CD4-positive, alpha-beta T cell (primary cell): ENCODE measurements at regions not wholly inside any gene's neighbourhood (a gene's known extent, or its start where the extent isn't known, plus 50 kb on each side); places are given as distances from the start of the nearest gene placed in this dataset.

Experiments used
- ATAC-seq: fragments of 200-7000 bp; cut with Tn5 transposase; one replicate; pipeline ENCODE4 v1.10.0; 2022; ENCODE audit warnings: mild to moderate bottlenecking; ENCODE audit not compliant: poor library complexity
- CTCF ChIA-PET: fragments of 350-600 bp; sonication (Branson Sonifier 250); formaldehyde crosslinking; loops from one replicate; lab custom pipeline; 2021; ENCODE audit warnings: antibody characterized with exemption, inconsistent platforms; lab: Charles Lee
- POLR2A ChIA-PET: fragments of 350-600 bp; sonication (Branson Sonifier 250); formaldehyde crosslinking; loops from one replicate; lab custom pipeline; 2021; ENCODE audit warnings: antibody characterized with exemption, inconsistent platforms; lab: Charles Lee
- DNase-seq, 14 experiments: peaks; one replicate each; pipeline ENCODE4 v3.0.0-alpha.2; 2013 to 2020; ENCODE audit warnings: mixed read lengths in 2 of 14
- H3K27ac ChIP-seq, 2 donors: one replicate each; pipeline versions ENCODE4 v1.5.1 to v1.7.0; 2013; ENCODE audit warnings: low read length in 2 of 2, low read depth in 1 of 2, mild to moderate bottlenecking in 1 of 2
- H3K27me3 ChIP-seq, 2 experiments: 1 replicate in 1 of 2; 2 replicates in 1 of 2; pipeline versions ENCODE4 v1.6.1 to v1.7.0; 2013; ENCODE audit warnings: low read length in 2 of 2, control low read depth in 1 of 2, mild to moderate bottlenecking in 1 of 2, moderate library complexity in 1 of 2; ENCODE audit not compliant: insufficient read depth in 2 of 2, control insufficient read depth in 1 of 2
- H3K36me3 ChIP-seq: one replicate; pipeline ENCODE4 v1.6.1; 2013; ENCODE audit warnings: low read length, control low read depth; ENCODE audit not compliant: insufficient read depth
- H3K4me1 ChIP-seq: one replicate; pipeline ENCODE4 v1.6.1; 2013; ENCODE audit warnings: low read length, control low read depth; ENCODE audit not compliant: insufficient read depth
- H3K4me3 ChIP-seq: one replicate; pipeline ENCODE4 v1.5.1; 2013; ENCODE audit warnings: mild to moderate bottlenecking, low read length, moderate library complexity
- H3K9me3 ChIP-seq, 2 experiments: 1 replicate in 1 of 2; 2 replicates in 1 of 2; pipeline versions ENCODE4 v1.6.1 to v1.7.0; 2013; ENCODE audit warnings: low read length in 2 of 2, mild to moderate bottlenecking in 2 of 2, control low read depth in 1 of 2, moderate library complexity in 1 of 2; ENCODE audit not compliant: control insufficient read depth in 1 of 2, insufficient read depth in 1 of 2
- H3K27ac Mint-ChIP-seq: one replicate; pipeline ENCODE4 v1.8.0; 2020; ENCODE audit warnings: mixed read lengths
- H3K27me3 Mint-ChIP-seq: one replicate; pipeline ENCODE4 v1.8.0; 2021; ENCODE audit warnings: mixed read lengths
- H3K36me3 Mint-ChIP-seq: one replicate; pipeline ENCODE4 v1.8.0; 2021; ENCODE audit warnings: low read depth, mixed read lengths
- H3K4me1 Mint-ChIP-seq: one replicate; pipeline ENCODE4 v1.8.0; 2021; ENCODE audit warnings: low read depth, mixed read lengths
- H3K4me3 Mint-ChIP-seq: one replicate; pipeline ENCODE4 v1.8.0; 2020; ENCODE audit warnings: mild to moderate bottlenecking, mixed read lengths
- H3K9me3 Mint-ChIP-seq: one replicate; pipeline ENCODE4 v1.8.0; 2020; ENCODE audit warnings: mixed read lengths
- intact Hi-C, 2 experiments: fragments of 100-400 bp; cut with DNase I in 1 of 2; cut with micrococcal nuclease in 1 of 2; formaldehyde crosslinking; loops; one replicate each; pipeline versions ENCODE4 v1.15.1 to v1.9.0; 2023 to 2025; cut with DNase I, micrococcal nuclease
- TF ChIP-seq, protein P1 (sequence below): fragments of 200-600 bp; IDR thresholded peaks from one replicate; pipeline ENCODE4 v1.8.0; 2022; ENCODE audit warnings: antibody characterized with exemption, mild to moderate bottlenecking

DNA sequence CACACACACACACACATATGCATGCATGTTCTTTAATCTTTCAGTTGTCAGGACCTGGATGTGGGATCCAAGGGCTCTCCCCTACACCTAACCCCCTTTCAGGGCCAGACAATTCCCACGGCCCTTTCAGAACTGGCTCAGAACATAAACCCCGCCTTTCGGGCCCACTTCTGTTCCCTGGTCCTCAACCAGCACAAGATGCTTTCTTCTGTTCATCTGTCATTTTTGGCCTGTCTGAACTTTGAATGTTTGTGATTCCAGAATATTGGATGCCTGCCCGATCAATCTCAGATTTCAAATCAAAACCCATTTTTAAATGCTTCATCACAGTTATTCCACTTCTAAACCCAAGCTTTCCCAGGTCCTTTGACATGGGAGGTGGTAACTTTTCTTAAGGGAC lies 167.3 kb downstream of the USP12 start:
- no peak overlapping the region for H3K4me3 ChIP-seq
- ChIA-PET CTCF (no interaction called here), POLR2A (no interaction called here)
- Mint-ChIP-seq H3K4me3 (no peak overlapping the region), H3K36me3 (no peaks in the 10 kb centered on the region), H3K27ac (no peak overlapping the region), H3K27me3 (peaks cover 71% of the 10 kb centered on the region), H3K4me1 (no peaks in the 10 kb centered on the region), H3K9me3 (no peaks in the 10 kb centered on the region)
- no peak for DNase-seq
- H3K36me3 ChIP-seq, result no peaks in the 10 kb centered on the region
- H3K9me3 ChIP-seq, result peaks cover 0 to 7% of the 10 kb centered on the region in 2 experiments
- TF ChIP-seq, protein P1, sequence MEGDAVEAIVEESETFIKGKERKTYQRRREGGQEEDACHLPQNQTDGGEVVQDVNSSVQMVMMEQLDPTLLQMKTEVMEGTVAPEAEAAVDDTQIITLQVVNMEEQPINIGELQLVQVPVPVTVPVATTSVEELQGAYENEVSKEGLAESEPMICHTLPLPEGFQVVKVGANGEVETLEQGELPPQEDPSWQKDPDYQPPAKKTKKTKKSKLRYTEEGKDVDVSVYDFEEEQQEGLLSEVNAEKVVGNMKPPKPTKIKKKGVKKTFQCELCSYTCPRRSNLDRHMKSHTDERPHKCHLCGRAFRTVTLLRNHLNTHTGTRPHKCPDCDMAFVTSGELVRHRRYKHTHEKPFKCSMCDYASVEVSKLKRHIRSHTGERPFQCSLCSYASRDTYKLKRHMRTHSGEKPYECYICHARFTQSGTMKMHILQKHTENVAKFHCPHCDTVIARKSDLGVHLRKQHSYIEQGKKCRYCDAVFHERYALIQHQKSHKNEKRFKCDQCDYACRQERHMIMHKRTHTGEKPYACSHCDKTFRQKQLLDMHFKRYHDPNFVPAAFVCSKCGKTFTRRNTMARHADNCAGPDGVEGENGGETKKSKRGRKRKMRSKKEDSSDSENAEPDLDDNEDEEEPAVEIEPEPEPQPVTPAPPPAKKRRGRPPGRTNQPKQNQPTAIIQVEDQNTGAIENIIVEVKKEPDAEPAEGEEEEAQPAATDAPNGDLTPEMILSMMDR, result no peak
- peaks cover 22 to 30% of the 10 kb centered on the region in 2 experiments for H3K27me3 ChIP-seq
- intact Hi-C loops, result no loop called here
- peaks cover 3% of the 10 kb centered on the region for H3K4me1 ChIP-seq
- H3K27ac ChIP-seq, result no peak overlapping the region
- no peak for ATAC-seq

DNA sequence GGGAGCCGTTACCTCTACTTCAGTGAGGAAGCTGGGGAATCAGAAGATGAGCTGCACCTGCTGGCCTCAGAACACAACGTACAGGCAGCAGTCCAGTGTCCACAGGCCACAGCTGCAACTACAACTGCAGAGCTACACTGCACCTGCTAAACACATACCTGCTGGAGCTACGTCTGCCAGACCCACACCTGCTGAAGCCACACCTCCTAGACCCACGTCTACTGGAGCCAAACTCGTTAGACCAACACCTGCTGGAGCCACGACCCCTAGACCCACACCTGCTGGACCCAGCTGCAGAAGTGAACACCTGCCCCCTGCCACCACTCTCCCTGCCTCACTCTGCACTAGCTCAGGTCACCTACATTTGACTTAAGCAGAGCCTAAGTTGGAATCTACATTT lies 169.9 kb downstream of the USP12 start:
- no peak overlapping the region for H3K27ac Mint-ChIP-seq
- H3K9me3 Mint-ChIP-seq, result no peaks in the 10 kb centered on the region
- no peaks in the 10 kb centered on the region for H3K4me1 Mint-ChIP-seq
- TF ChIP-seq, protein P1, result no peak
- Histone ChIP-seq H3K4me3 (no peak overlapping the region), H3K9me3 (peaks cover 0 to 4% of the 10 kb centered on the region in 2 experiments), H3K36me3 (no peaks in the 10 kb centered on the region), H3K27me3 (peaks cover 17 to 33% of the 10 kb centered on the region in 2 experiments), H3K4me1 (peaks cover 3% of the 10 kb centered on the region), H3K27ac (no peak overlapping the region)
- intact Hi-C loops, result no loop called here
- peaks cover 78% of the 10 kb centered on the region for H3K27me3 Mint-ChIP-seq
- DNase-seq, result no peak
- H3K36me3 Mint-ChIP-seq, result no peaks in the 10 kb centered on the region
- H3K4me3 Mint-ChIP-seq, result no peak overlapping the region
- POLR2A ChIA-PET, result no interaction called here
- CTCF ChIA-PET, result no interaction called here
- ATAC-seq, result no peak

DNA sequence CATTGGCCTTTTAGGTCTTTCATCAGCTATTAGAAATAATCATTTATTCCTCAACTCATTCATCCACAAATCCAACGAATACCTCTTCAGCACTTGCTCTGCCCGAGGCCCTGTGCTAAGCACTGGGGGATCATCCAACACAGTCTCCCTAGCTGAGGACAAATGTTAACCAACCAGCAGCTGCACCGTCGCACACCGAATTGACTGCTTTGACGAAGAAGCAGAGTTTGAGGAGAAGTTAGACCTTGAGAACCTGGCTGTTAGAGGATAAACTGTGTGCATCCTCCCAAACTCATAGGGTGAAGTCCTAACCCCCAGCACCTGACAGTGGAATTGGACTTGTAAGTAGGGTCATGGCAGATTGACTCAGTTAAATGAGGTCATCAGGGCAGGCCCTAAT lies 170.9 kb downstream of the USP12 start:
- DNase-seq (no peak), ATAC-seq (no peak)
- intact Hi-C loops, result no loop called here
- no peak overlapping the region for H3K4me3 ChIP-seq
- Mint-ChIP-seq H3K9me3 (no peaks in the 10 kb centered on the region), H3K4me1 (no peaks in the 10 kb centered on the region), H3K36me3 (no peaks in the 10 kb centered on the region), H3K27ac (no peak overlapping the region), H3K4me3 (no peak overlapping the region), H3K27me3 (peaks cover 85% of the 10 kb centered on the region)
- no peaks in the 10 kb centered on the region for H3K9me3 ChIP-seq
- peaks cover 7 to 23% of the 10 kb centered on the region in 2 experiments for H3K27me3 ChIP-seq
- POLR2A ChIA-PET, result no interaction called here
- TF ChIP-seq, protein P1, result no peak
- no peaks in the 10 kb centered on the region for H3K4me1 ChIP-seq
- no peaks in the 10 kb centered on the region for H3K36me3 ChIP-seq
- H3K27ac ChIP-seq, result no peak overlapping the region
- CTCF ChIA-PET, result no interaction called here
